ENCODE measurements at regions not wholly inside any gene's neighbourhood (a gene's known extent, or its start where the extent isn't known, plus 50 kb on each side); places are given as distances from the start of the nearest gene placed in this dataset.

DNA sequence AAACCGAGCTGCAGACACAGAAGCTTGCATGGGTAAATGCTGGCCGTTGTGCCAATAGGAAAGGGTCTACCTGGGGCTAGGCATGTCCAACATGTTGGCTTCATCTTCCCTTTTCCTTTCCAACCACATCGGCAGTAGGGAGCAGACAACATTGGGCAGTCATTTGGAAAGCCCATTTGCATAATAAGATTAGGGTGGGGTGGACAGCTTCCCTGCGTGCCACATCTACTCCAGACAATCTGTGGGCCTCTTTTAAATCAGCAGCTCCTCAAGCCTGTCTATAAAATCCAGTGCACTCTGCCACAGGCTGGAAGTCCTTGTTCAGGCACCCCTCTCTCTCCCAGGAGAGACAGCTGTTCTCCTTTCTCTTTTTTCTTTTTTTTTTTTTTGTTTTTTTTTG is 203.6 kb upstream of the KYNU start:
- TF ChIP-seq, protein P1, sequence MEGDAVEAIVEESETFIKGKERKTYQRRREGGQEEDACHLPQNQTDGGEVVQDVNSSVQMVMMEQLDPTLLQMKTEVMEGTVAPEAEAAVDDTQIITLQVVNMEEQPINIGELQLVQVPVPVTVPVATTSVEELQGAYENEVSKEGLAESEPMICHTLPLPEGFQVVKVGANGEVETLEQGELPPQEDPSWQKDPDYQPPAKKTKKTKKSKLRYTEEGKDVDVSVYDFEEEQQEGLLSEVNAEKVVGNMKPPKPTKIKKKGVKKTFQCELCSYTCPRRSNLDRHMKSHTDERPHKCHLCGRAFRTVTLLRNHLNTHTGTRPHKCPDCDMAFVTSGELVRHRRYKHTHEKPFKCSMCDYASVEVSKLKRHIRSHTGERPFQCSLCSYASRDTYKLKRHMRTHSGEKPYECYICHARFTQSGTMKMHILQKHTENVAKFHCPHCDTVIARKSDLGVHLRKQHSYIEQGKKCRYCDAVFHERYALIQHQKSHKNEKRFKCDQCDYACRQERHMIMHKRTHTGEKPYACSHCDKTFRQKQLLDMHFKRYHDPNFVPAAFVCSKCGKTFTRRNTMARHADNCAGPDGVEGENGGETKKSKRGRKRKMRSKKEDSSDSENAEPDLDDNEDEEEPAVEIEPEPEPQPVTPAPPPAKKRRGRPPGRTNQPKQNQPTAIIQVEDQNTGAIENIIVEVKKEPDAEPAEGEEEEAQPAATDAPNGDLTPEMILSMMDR (IDR thresholded peaks at IDR 0.05; ENCODE audit: low read depth, low read length), result no peak
- no peak for DNase-seq (ENCODE audit: extremely low read depth, low read depth)

DNA sequence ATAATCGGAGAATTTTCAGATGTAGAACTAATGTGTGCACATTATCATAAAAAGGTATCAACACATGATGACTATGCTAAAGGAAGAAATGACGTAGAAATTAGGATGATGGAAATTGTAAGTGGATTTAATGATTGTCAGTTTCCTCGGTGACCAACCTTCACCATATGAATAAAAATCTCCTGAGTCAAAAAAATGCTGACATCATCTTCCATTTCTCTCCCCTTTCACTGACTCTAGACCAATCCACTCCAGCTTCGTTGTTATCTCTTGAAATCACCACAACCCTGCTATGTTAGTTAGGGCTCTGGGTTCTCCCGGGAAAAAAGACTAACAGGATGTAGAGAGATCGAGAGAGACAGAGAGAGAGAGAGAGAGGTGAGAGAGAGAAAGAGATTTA is 204.8 kb upstream of the KYNU start:
- TF ChIP-seq, protein P1 (IDR thresholded peaks at IDR 0.05; ENCODE audit: low read depth, low read length), result no peak
- no peak for DNase-seq (ENCODE audit: extremely low read depth, low read depth)

DNA sequence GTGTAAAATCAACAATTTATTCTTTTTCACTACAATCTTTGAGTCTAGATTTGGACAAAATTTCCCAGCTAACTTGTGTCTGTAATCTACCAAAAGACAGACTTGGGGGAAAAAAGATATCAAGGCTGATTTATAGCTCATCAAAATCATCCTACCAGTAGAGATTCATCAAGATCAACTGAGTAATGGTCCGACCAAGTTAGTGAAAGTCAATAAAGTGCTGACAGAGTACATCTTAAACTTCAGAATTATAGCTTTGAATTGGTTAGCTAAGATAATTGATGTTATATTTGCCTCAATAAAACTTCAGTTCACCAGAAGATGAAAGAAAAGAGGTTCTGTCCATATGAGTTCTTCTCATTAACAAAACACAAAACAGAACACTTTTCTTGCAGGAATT is 207.1 kb upstream of the KYNU start:
- no peak for DNase-seq (ENCODE audit: extremely low read depth, low read depth)

DNA sequence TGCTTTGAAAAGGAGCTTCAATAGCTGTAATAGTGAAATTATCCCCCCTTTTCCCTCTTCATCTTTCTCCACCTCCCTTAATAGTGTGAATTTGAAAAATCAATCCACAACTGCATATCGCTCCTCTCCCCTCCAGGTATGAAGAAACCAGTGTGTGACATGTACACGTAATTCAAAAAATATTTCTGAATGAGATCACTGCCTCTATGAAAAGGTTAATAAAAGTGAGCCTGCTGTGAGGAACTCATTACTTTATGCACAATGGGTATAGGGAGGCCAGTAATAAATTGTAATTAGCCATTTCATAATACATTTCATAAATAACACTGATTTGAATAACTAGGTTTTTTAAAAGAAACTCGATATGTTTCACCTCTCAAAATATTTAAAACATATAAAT is 209.0 kb upstream of the KYNU start:
- TF ChIP-seq, protein P1 (IDR thresholded peaks at IDR 0.05; ENCODE audit: low read depth, low read length), result no peak

More for the DNA sequence above, 207.1 kb upstream of the KYNU start:
- TF ChIP-seq, protein P1 (IDR thresholded peaks at IDR 0.05; ENCODE audit: low read depth, low read length), result no peak

DNA sequence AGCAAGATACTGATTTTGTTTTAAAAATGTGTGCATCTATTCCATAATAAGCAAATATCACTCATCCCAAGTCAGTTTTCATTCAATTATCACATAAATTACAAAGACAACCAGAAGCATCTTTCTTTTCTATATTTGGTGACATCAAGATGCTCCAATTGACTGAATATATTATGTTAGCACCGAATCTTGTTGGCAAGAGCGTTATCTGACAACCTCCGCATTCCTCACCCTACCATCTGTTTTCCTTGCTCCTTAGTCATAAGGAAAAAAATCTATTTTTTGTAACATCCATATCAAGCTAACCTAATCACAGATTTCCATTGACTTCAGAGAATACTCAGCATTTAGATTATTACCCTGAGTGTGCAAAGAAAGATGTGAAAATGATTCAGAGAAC is 212.2 kb upstream of the KYNU start:
- DNase-seq (ENCODE audit: extremely low read depth, low read depth), result no peak
- TF ChIP-seq, protein P1 (IDR thresholded peaks at IDR 0.05; ENCODE audit: low read depth, low read length), result no peak

More for the DNA sequence above, 209.0 kb upstream of the KYNU start:
- DNase-seq (ENCODE audit: extremely low read depth, low read depth), result no peak

DNA sequence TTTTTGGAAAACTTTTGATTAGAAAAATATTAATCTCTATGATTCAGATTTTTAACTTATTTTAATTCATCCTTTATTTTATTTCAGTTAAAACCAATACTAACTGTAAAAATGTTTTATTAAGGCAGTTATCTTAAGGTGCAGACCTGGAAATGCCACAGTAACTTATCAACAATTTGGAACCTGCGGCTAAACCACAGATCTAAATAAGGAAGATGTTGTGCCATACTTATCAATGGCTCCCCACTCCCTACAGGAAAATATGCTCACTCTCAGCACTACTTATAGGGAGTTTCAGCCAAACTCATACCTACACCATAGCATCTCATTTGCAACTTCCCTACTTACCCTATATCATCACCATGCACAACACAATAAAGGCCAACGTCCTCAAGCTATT is 226.9 kb upstream of the KYNU start:
- no peak for DNase-seq (ENCODE audit: extremely low read depth, low read depth)

DNA sequence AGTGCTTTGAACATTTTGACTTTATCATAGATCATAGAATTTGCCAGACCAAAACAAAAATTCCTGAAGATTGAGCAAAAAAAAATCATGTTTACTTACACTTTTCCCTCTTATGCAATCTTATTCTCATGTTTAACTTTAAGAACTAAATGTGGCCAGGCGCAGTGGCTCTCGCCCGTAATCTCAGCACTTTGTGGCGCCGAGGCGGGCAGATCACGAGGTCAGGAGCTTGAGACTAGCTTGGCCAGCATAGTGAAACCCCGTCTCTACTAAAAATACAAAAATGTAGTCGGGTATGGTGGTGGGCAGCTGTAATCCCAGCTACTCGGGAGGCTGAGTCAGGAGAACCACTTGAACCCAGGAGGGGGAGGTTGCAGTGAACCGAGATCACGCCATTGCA is 227.9 kb upstream of the KYNU start:
- no peak for DNase-seq (ENCODE audit: extremely low read depth, low read depth)
- TF ChIP-seq, protein P1 (IDR thresholded peaks at IDR 0.05; ENCODE audit: low read depth, low read length), result no peak

More for the DNA sequence above, 226.9 kb upstream of the KYNU start:
- TF ChIP-seq, protein P1 (IDR thresholded peaks at IDR 0.05; ENCODE audit: low read depth, low read length), result no peak
